ENCODE measurements at regions not wholly inside any gene's neighbourhood (a gene's known extent, or its start where the extent isn't known, plus 50 kb on each side); places are given as distances from the start of the nearest gene placed in this dataset.

DNA sequence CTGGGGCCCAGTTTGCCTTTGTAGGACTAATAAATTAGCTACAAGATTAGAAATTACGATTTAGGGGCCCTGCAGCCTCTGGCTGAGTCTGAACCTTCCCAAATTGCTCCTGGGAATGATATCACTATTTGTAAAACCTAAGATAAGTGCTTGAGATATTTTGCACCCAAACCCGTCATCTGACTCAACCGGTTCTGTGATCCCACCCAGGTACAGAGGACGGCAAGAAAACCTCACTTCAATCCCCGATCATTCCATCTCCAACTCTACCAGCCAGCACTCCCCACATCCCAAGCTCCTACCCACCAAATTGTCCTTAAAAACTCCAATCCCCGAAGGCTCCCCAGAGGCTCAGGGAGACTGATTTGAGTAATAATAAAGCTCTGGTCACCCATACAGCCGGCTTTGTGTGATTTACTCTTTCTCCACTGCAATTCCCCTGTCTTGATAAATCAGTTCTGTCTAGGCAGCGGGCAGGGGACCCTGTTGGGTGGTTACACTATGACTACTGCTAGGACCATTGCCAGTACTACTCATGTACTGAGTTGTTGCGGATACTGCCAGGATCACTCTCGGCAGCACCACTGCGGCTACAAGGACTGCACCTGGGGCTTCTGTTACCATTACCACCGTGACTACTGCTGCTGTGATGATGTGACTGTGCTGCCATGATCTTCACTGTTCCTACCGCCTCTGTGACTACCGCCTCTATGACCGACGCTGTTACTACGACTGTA is 73.1 kb downstream of the IRF8 start:
- H3K27me3 ChIP-seq (ENCODE audit: control insufficient read depth, insufficient read depth, low read length), result no peaks in the 10 kb centered on the region
- H3K4me1 ChIP-seq (ENCODE audit: control insufficient read depth, insufficient read depth, low read length), result no peaks in the 10 kb centered on the region
- H3K4me3 ChIP-seq (ENCODE audit: low read depth, low read length), result no peak overlapping the region
- H3K36me3 ChIP-seq (ENCODE audit: control insufficient read depth, insufficient read depth, low read length), result no peaks in the 10 kb centered on the region
- H3K9me3 ChIP-seq (ENCODE audit: control insufficient read depth, insufficient read depth, low read length), result no peaks in the 10 kb centered on the region
- H3K9ac ChIP-seq (ENCODE audit: low read depth, low read length), result no peak overlapping the region

GRCh38 chr16:85974428-85975375 is 75.7 kb downstream of the IRF8 start:
- Histone ChIP-seq H3K4me1 (ENCODE audit: control insufficient read depth, insufficient read depth, low read length) (no peaks in the 10 kb centered on the region), H3K9ac (ENCODE audit: low read depth, low read length) (no peak overlapping the region), H3K4me3 (ENCODE audit: low read depth, low read length) (no peak overlapping the region), H3K9me3 (ENCODE audit: control insufficient read depth, insufficient read depth, low read length) (no peaks in the 10 kb centered on the region), H3K27me3 (ENCODE audit: control insufficient read depth, insufficient read depth, low read length) (no peaks in the 10 kb centered on the region), H3K36me3 (ENCODE audit: control insufficient read depth, insufficient read depth, low read length) (no peaks in the 10 kb centered on the region)

GRCh38 chr16:85975451-85975981 is 76.6 kb downstream of the IRF8 start:
- Histone ChIP-seq H3K4me3 (ENCODE audit: low read depth, low read length) (no peak overlapping the region), H3K36me3 (ENCODE audit: control insufficient read depth, insufficient read depth, low read length) (no peaks in the 10 kb centered on the region)

DNA sequence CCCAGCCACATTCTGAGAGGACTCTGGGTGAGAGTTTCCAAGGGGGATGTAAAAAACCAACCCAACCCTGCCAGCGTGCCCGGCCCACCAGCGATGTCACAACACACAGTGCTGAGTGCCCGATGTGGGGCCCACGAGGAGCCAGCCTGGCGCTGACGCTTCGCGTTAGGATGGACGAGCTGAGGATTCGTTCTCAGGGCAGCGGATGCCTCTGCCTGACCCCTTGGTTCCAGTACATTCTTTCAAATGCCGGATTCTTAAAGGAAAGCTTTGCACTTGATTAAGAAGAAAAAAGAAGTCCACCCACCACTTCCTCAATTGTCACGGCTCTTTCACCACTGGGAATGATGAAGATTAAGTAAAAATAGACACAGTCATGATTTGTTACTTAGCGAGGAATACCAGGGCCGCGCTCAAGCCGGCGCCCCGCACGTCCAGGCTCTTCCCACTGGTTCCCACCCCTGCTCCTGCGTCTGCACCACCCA is 79.4 kb downstream of the IRF8 start:
- no peaks in the 10 kb centered on the region for H3K36me3 ChIP-seq (ENCODE audit: control insufficient read depth, insufficient read depth, low read length)
- H3K27me3 ChIP-seq (ENCODE audit: control insufficient read depth, insufficient read depth, low read length), result no peaks in the 10 kb centered on the region
- H3K9ac ChIP-seq (ENCODE audit: low read depth, low read length), result no peak overlapping the region
- H3K9me3 ChIP-seq (ENCODE audit: control insufficient read depth, insufficient read depth, low read length), result no peaks in the 10 kb centered on the region
- no peak overlapping the region for H3K4me3 ChIP-seq (ENCODE audit: low read depth, low read length)
- no peaks in the 10 kb centered on the region for H3K4me1 ChIP-seq (ENCODE audit: control insufficient read depth, insufficient read depth, low read length)

More at GRCh38 chr16:85975451-85975981, 76.6 kb downstream of the IRF8 start:
- Histone ChIP-seq H3K4me1 (ENCODE audit: control insufficient read depth, insufficient read depth, low read length) (no peaks in the 10 kb centered on the region), H3K9ac (ENCODE audit: low read depth, low read length) (no peak overlapping the region), H3K27me3 (ENCODE audit: control insufficient read depth, insufficient read depth, low read length) (no peaks in the 10 kb centered on the region), H3K9me3 (ENCODE audit: control insufficient read depth, insufficient read depth, low read length) (no peaks in the 10 kb centered on the region)

GRCh38 chr16:85978976-85979375 is 80.0 kb downstream of the IRF8 start:
- no peak overlapping the region for H3K4me3 ChIP-seq (ENCODE audit: low read depth, low read length)
- no peak overlapping the region for H3K9ac ChIP-seq (ENCODE audit: low read depth, low read length)
- no peaks in the 10 kb centered on the region for H3K36me3 ChIP-seq (ENCODE audit: control insufficient read depth, insufficient read depth, low read length)
- no peaks in the 10 kb centered on the region for H3K9me3 ChIP-seq (ENCODE audit: control insufficient read depth, insufficient read depth, low read length)
- H3K4me1 ChIP-seq (ENCODE audit: control insufficient read depth, insufficient read depth, low read length), result no peaks in the 10 kb centered on the region
- no peaks in the 10 kb centered on the region for H3K27me3 ChIP-seq (ENCODE audit: control insufficient read depth, insufficient read depth, low read length)

- Histone ChIP-seq H3K36me3 (ENCODE audit: control insufficient read depth, insufficient read depth, low read length) (no peaks in the 10 kb centered on the region), H3K4me3 (ENCODE audit: low read depth, low read length) (no peak overlapping the region), H3K9me3 (ENCODE audit: control insufficient read depth, insufficient read depth, low read length) (no peaks in the 10 kb centered on the region), H3K27me3 (ENCODE audit: control insufficient read depth, insufficient read depth, low read length) (no peaks in the 10 kb centered on the region), H3K4me1 (ENCODE audit: control insufficient read depth, insufficient read depth, low read length) (no peaks in the 10 kb centered on the region), H3K9ac (ENCODE audit: low read depth, low read length) (no peak overlapping the region)
These were observed 80.6 kb downstream of the IRF8 start for GRCh38 chr16:85979605-85980004.

GRCh38 chr16:85980686-85981085 is 81.7 kb downstream of the IRF8 start:
- H3K4me3 ChIP-seq (ENCODE audit: low read depth, low read length), result no peak overlapping the region
- H3K36me3 ChIP-seq (ENCODE audit: control insufficient read depth, insufficient read depth, low read length), result no peaks in the 10 kb centered on the region
- no peaks in the 10 kb centered on the region for H3K9me3 ChIP-seq (ENCODE audit: control insufficient read depth, insufficient read depth, low read length)
- no peaks in the 10 kb centered on the region for H3K27me3 ChIP-seq (ENCODE audit: control insufficient read depth, insufficient read depth, low read length)
- no peaks in the 10 kb centered on the region for H3K4me1 ChIP-seq (ENCODE audit: control insufficient read depth, insufficient read depth, low read length)
- no peak overlapping the region for H3K9ac ChIP-seq (ENCODE audit: low read depth, low read length)

DNA sequence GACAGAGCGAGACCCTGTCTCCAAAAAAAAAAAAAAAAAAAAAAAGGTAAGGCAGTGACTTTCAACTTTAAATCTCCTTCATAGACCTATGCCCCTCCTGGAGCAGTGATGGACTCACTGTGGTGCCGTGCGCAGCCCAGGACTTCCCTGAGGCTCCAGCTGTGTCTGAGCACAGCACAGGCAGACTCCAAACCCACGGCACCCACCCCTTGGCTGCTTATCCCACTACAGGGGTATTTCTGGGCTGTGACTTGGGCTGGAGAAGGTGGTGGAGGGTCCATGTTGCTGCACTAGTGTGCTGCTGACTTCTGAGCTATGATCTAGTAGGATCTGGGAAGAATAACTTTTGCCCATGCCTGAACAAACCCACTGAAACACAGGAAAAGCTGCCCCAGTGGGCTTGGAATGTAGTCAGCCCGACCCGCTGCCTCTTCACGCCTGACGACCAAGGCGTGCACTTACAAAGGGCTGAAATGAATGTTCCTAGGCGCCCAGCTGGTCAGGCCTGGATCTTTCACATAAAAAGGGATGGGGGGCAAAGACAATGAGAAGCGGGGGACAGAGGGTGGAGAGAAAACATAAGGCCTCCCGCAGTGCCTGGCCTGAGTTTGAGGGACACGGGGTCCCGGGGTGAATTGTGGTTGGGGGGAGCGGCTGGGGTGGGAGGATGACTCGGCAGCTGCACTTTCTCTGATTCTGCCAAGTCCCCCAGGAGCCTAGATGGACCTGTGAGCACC is 83.0 kb downstream of the IRF8 start:
- Histone ChIP-seq H3K4me1 (ENCODE audit: control insufficient read depth, insufficient read depth, low read length) (no peaks in the 10 kb centered on the region), H3K36me3 (ENCODE audit: control insufficient read depth, insufficient read depth, low read length) (no peaks in the 10 kb centered on the region), H3K9ac (ENCODE audit: low read depth, low read length) (no peak overlapping the region), H3K27me3 (ENCODE audit: control insufficient read depth, insufficient read depth, low read length) (no peaks in the 10 kb centered on the region), H3K4me3 (ENCODE audit: low read depth, low read length) (no peak overlapping the region), H3K9me3 (ENCODE audit: control insufficient read depth, insufficient read depth, low read length) (no peaks in the 10 kb centered on the region)

GRCh38 chr16:85982563-85982939 is 83.6 kb downstream of the IRF8 start:
- H3K27me3 ChIP-seq (ENCODE audit: control insufficient read depth, insufficient read depth, low read length), result no peaks in the 10 kb centered on the region
- H3K9me3 ChIP-seq (ENCODE audit: control insufficient read depth, insufficient read depth, low read length), result no peaks in the 10 kb centered on the region
- no peaks in the 10 kb centered on the region for H3K4me1 ChIP-seq (ENCODE audit: control insufficient read depth, insufficient read depth, low read length)
- H3K4me3 ChIP-seq (ENCODE audit: low read depth, low read length), result no peak overlapping the region
- H3K36me3 ChIP-seq (ENCODE audit: control insufficient read depth, insufficient read depth, low read length), result no peaks in the 10 kb centered on the region
- no peak overlapping the region for H3K9ac ChIP-seq (ENCODE audit: low read depth, low read length)

GRCh38 chr16:85983064-85983463 is 84.1 kb downstream of the IRF8 start:
- Histone ChIP-seq H3K36me3 (ENCODE audit: control insufficient read depth, insufficient read depth, low read length) (no peaks in the 10 kb centered on the region), H3K9me3 (ENCODE audit: control insufficient read depth, insufficient read depth, low read length) (no peaks in the 10 kb centered on the region), H3K27me3 (ENCODE audit: control insufficient read depth, insufficient read depth, low read length) (no peaks in the 10 kb centered on the region), H3K4me1 (ENCODE audit: control insufficient read depth, insufficient read depth, low read length) (no peaks in the 10 kb centered on the region), H3K4me3 (ENCODE audit: low read depth, low read length) (no peak overlapping the region), H3K9ac (ENCODE audit: low read depth, low read length) (no peak overlapping the region)

DNA sequence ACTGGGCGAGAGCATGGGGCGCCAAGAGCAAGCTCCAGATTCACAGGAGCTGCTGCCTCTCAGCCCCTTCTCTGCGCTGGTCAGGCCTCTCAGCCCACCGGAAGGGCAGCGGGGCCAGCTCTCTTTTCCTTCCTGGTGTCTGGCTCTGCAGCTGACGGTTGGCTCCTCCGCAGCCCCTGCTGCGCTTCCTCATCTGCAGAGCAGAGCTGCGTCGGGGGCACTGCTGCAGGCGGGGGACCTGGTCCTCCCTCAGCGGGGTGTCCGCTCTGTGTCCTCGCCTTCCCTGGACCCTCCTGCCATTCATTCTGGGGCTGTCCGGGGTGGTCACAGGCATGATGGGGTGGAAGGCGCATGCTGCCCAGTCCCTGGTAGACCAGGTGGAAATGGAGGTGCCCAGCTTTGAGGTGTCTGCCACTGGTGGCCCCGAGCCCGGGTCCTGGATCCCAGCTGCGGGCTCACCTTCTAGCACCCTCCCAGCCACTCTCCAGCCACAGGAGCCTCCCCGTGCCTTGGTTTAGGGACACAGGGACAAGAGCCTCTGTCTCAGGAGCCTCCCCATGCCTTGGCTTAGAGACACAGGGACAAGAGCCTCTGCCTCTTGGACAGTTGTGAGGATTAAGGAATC is 84.8 kb downstream of the IRF8 start:
- Histone ChIP-seq H3K4me1 (ENCODE audit: control insufficient read depth, insufficient read depth, low read length) (no peaks in the 10 kb centered on the region), H3K9me3 (ENCODE audit: control insufficient read depth, insufficient read depth, low read length) (no peaks in the 10 kb centered on the region), H3K9ac (ENCODE audit: low read depth, low read length) (no peak overlapping the region), H3K27me3 (ENCODE audit: control insufficient read depth, insufficient read depth, low read length) (no peaks in the 10 kb centered on the region), H3K4me3 (ENCODE audit: low read depth, low read length) (no peak overlapping the region), H3K36me3 (ENCODE audit: control insufficient read depth, insufficient read depth, low read length) (no peaks in the 10 kb centered on the region)
